ENCODE measurements at regions not wholly inside any gene's neighbourhood (a gene's known extent, or its start where the extent isn't known, plus 50 kb on each side); places are given as distances from the start of the nearest gene placed in this dataset.
"Not testable (repeated sequence)": the region's sequence is repeated elsewhere in the genome, so short reads cannot be mapped to it uniquely, and the experiment has no call there.

DNA sequence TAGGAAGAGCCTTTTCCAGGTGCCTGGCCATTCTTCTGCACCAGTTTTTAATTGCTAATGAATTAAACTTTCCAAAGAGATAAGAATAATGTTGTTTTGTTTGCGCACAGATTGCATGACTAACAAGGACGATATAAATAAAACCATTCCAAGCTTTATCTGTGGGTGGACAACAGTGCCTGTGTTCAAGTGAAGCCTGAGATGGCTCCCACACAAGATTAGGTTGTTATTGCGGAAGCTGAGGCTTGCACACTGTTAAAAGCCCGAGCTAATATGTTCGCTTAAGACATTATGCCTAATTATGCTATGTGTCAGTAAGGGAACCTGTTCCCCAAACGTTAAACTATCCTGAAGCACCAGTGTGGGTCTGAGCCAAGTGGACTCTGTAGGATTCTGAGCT lies 58.5 kb upstream of the NBPF11 start:
- H3K4me1 ChIP-seq; H3K27me3 ChIP-seq; H3K36me3 ChIP-seq; H3K27ac ChIP-seq; H3K4me3 ChIP-seq; H3K9me3 ChIP-seq; intact Hi-C loops (cut with DNase I); DNase-seq: not testable (repeated sequence)
- WGBS, 2 donors = no CpG with 5 or more reads among the region's 6 CpGs

DNA sequence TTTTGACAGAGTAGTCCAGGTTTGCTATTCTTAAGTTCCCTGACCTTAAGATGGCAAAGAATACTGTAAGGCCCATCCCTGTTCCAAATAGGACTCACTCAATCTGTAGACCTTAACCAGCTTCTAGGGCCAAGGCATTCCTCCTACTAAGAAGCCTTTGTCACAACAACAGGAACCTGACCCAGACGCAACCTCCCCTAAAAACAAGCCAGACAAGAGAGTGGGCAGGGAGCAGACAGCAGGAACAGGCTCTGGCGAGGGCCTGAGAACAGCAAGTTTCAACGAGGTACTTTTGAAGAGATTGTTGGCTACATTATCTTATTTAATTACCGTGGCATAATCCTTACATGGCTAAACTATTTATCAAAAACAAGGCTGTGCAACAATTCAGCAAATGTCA lies 58.1 kb upstream of the NBPF11 start:
- no CpG with 5 or more reads among the region's 4 CpGs for whole genome bisulfite sequencing, 2 donors
- intact Hi-C loops (cut with DNase I); H3K27ac ChIP-seq; H3K36me3 ChIP-seq; H3K4me3 ChIP-seq; H3K4me1 ChIP-seq; DNase-seq; H3K27me3 ChIP-seq; H3K9me3 ChIP-seq: not testable (repeated sequence)

DNA sequence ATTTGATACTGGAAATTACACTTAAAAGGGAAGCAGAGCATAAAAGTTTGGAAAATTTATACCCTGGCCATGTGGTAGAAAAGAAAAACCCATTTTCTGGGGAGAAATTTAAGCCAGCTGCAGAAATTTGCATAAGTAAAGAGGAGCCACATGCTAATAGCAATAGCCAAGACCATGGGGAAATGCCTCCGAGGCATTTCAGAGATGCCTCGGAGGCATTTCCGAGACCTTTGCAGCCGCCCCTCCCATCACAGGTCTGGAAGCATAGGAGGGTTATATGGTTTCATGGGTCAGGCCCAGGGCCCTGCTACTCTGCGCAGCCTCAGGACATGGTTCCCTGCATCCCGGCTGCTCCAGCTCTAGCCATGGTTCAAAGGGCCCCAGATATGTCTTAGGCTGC lies 49.9 kb upstream of the NBPF11 start:
- WGBS, 2 donors = no CpG with 5 or more reads among the region's 6 CpGs
- H3K27ac ChIP-seq; H3K9me3 ChIP-seq; H3K36me3 ChIP-seq; intact Hi-C loops (cut with DNase I); H3K4me3 ChIP-seq; H3K4me1 ChIP-seq; H3K27me3 ChIP-seq; DNase-seq: not testable (repeated sequence)

Small RNA genes in the stretch of these regions (small RNA-seq; reads per million reads assigned to genes)
- gene AC239809.1 (0 reads per million in 3 donors), gene MIR6077 (0 reads per million in 3 donors), gene RF00019 (0 reads per million in 3 donors), gene RNU1-120P (0 to 0.07 (median 0) reads per million in 3 donors), gene RNU1-122P (0.11 to 0.24 (median 0.15) reads per million in 3 donors), gene RNU1-13P (0 to 0.58 (median 0.06) reads per million in 3 donors), gene RNVU1-1 (0.18 to 0.73 (median 0.54) reads per million in 3 donors), gene RNVU1-2 (0 reads per million in 3 donors), gene RNVU1-3 (0 reads per million in 3 donors)
